Activated CD4-positive, CD25-positive, alpha-beta regulatory T cell treated with anti-CD3 and anti-CD28 coated beads, Interleukin-2, amount 50 U/mL, for 16 hours (primary cell): ENCODE measurements at regions not wholly inside any gene's neighbourhood (a gene's known extent, or its start where the extent isn't known, plus 50 kb on each side); places are given as distances from the start of the nearest gene placed in this dataset.
A peak's percentile ranks its signal among the peaks of the same experiment; 100 is the strongest.
"Not testable (repeated sequence)": the region's sequence is repeated elsewhere in the genome, so short reads cannot be mapped to it uniquely, and the experiment has no call there.

Source experiments
- DNase-seq: peaks from one replicate; pipeline ENCODE4 v3.0.0-alpha.2; 2020; ENCODE audit warnings: low read depth, low spot score

DNA sequence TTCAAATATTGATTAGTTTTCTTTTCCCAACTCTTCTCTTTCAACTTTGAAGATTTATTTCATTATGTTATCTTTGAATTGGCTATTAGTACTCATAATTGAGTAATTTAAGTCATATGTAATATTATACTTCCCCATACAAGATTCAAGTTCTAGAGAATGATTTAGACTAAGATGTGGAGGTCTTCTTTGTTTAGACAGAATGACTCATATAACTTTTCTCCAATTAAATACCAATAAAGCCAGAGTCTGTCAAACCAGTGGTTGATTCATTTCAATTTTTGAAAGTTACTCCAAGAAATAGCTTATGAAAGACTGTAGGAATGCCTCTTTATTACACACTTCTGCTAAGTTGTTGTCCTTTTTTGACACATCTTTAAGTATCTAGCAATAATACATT lies 115.8 kb upstream of the SLC35F3 start:
- DNase-seq = no peak

DNA sequence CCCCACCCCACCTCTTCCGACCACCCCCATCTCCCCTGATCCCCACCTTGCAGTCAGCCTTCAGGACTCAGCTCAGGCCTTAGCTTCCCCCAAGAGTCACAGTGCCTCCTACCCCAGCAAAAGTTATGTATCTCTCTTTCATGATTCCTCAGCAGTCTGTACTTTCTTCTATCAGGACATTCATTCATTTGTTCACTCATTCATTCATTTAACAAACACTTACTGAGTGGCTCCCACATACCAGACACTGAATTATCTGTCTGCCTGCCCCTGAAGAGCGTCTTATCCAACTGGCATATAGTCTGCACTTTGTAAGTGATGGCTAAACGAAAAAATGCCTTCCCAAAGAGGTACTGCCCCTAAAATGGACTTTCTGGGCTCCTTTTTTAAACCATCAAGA lies 114.4 kb upstream of the SLC35F3 start:
- no peak for DNase-seq

- DNase-seq = peak; percentile 3
Observed at GRCh38 chr1:233790662-233791371, 113.7 kb upstream of the SLC35F3 start.

DNA sequence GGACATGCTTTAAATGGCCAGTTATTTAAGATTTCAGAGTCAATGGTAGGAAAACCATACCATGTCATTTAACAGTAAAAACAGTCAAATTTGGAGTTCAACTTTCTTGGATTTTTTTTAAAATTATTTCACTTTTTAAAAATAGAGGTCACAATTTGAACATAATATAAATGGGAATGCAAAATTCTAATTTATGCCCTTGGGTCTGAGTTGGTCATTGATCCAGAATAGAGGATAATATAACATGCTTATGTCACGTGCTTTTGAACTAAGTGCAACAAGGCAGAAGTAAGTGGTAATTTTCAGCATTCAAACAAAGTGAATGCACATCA lies 113.1 kb upstream of the SLC35F3 start:
- DNase-seq = no peak

- DNase-seq = no peak
Observed at GRCh38 chr1:233791721-233792120, 112.8 kb upstream of the SLC35F3 start.

GRCh38 chr1:233794863-233795262 lies 109.6 kb upstream of the SLC35F3 start:
- no peak for DNase-seq

DNA sequence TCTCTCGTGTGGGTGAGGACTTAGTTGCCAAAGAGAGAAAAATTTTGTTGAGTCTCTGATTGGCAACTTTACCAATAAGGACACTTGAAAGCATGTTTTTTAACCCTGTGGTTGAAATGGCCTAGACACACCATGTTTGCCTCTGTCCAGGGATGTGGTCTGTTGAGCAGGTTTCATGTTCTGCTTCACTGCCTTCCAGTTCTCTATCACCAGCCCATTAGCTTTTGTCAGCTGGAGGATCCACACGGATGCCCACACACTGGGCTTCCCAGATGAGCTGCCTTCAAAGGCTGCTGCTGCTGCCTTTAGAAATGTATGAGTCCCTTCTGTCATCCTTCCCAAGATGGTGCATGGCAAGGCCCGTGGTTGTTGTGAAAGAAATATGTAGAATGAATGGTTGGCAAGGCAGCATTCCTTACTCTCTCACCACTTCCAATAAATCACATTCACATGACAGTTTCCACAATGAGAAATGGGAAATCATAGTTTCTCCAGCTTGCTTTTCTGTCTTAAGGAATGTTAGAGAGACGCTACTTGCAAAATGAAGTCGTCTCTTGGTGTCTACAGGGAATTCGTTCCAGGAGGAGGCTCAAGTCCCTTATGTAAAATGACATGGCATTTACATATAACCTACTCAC lies 108.2 kb upstream of the SLC35F3 start:
- no peak for DNase-seq

GRCh38 chr1:233802611-233803010 lies 101.9 kb upstream of the SLC35F3 start:
- DNase-seq = no peak

GRCh38 chr1:233805786-233806185 lies 98.7 kb upstream of the SLC35F3 start:
- DNase-seq = no peak

DNA sequence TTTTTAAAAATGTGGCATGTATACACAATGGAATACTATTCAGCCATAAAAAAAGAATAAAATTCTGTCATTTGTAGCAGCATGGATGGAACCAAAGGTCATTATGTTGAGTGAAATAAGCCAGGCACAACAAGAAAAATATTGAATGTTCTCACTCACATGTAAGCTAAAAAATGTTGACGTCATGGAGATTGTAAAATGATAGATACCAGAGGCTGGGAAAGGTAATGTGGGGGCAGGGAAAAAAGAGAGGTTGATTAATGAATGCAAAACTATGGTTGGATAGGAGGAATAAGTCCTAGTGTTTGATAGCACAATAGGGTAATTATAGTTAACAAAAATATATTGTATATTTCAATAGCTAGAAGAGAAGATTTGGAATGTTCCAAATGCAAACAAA lies 89.1 kb upstream of the SLC35F3 start:
- DNase-seq = no peak

- no peak for DNase-seq
Observed at GRCh38 chr1:233815865-233816264, 88.6 kb upstream of the SLC35F3 start.

- no peak for DNase-seq
Observed at GRCh38 chr1:233816348-233816747, 88.1 kb upstream of the SLC35F3 start.

GRCh38 chr1:233819042-233819441 lies 85.4 kb upstream of the SLC35F3 start:
- no peak for DNase-seq

GRCh38 chr1:233824179-233824578 lies 80.3 kb upstream of the SLC35F3 start:
- not testable (repeated sequence) for DNase-seq

- not testable (repeated sequence) for DNase-seq
Observed at GRCh38 chr1:233827937-233828336, 76.5 kb upstream of the SLC35F3 start.

DNA sequence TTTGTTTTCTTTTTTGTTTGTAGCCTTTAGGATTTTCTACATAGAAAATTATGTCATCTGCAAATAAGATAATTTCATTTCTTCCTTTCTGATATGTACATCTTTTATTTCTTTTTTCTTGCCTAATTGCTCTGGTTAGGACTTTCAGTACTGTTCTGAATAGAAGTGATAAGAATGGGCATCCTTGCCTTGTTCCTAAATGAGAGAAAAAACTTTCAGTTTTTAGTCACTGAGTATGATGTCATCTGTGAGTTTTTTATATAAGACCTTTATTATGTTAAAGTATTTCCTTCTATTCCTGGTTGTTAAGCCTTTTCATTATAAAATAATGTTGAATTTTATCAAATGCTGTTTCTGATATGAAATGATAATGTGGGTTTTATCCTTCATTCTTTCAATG lies 76.0 kb upstream of the SLC35F3 start:
- DNase-seq = no peak

DNA sequence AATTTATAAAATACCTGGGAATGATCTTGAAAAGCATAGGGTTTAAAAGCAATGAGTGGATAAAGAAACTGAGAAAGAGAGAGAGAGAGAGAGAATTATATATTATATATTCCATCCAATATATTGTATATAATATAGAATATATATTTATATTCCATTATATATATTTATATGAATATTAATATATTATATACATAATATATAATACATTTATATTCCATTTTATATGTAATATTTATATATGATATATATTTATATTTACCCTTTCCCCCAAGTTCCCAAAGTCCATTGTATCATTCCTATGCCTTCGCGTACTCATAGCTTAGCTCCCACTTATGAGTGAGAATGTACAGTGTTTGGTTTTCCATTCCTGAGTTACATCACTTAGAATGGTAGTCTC lies 69.9 kb upstream of the SLC35F3 start:
- DNase-seq = no peak

DNA sequence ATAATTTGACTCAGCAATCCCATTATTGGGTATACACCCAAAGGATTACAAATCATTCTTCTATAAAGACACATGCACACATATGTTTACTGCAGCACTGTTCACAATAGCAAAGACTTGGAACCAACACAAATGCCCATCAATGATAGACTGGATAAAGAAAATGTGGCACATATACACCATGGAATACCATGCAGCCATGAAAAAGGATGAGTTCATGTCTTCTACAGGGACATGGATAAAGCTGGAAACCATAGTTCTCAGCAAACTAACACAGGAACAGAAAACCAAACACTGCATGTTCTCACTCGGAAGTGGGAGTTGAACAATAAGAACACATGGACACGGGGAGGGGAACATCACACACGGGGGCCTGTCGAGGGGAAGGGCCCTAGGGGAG lies 66.3 kb upstream of the SLC35F3 start:
- not testable (repeated sequence) for DNase-seq

- no peak for DNase-seq
Observed at GRCh38 chr1:233843525-233844204, 60.8 kb upstream of the SLC35F3 start.

GRCh38 chr1:233844275-233844674 lies 60.2 kb upstream of the SLC35F3 start:
- DNase-seq = no peak

DNA sequence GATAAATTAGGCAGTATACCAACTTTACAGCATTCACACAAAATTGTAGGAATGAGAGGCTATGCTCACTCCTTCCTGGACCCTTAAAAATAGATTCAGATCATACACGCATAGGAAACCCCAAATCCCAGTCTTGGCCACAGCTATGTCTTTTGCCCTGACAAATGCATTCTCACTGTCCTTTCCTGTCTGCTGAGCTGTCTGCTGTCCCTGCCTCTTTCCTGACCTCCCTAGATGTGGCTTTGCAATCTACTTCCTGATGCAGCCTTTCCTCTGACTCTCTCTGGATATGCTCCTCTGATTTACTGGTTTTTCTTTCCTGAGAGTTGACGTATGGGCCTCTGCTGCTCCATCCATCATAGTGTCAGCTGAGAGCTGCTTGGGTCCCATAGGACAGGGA lies 59.8 kb upstream of the SLC35F3 start:
- DNase-seq = no peak
